Stimulated activated effector memory CD8-positive, alpha-beta T cell treated with anti-CD3 and anti-CD28 coated beads, Interleukin-12 subunit alpha, Interleukin-12 subunit beta, amount 100 ng/mL, for 72 hours (primary cell): ENCODE measurements at regions not wholly inside any gene's neighbourhood (a gene's known extent, or its start where the extent isn't known, plus 50 kb on each side); places are given as distances from the start of the nearest gene placed in this dataset.
"Not testable (repeated sequence)": the region's sequence is repeated elsewhere in the genome, so short reads cannot be mapped to it uniquely, and the experiment has no call there.

ENCODE experiments used
- ATAC-seq: fragments of 150-1000 bp; cut with Tn5 transposase; 2 replicates; pipeline ENCODE4 v1.10.0; 2021
- DNase-seq, 2 donors: peaks; one replicate each; pipeline ENCODE4 v3.0.0; 2021 to 2022; ENCODE audit warnings: low spot score in 2 of 2
- H3K27ac Mint-ChIP-seq: one replicate; pipeline ENCODE4 v1.8.0; 2022; ENCODE audit warnings: mild to moderate bottlenecking, mixed read lengths
- H3K36me3 Mint-ChIP-seq: one replicate; pipeline ENCODE4 v1.8.0; 2022; ENCODE audit warnings: mild to moderate bottlenecking, mixed read lengths
- H3K4me1 Mint-ChIP-seq: one replicate; pipeline ENCODE4 v1.8.0; 2022; ENCODE audit warnings: mixed read lengths
- H3K4me3 Mint-ChIP-seq: one replicate; pipeline ENCODE4 v1.8.0; 2022; ENCODE audit warnings: mild to moderate bottlenecking, mixed read lengths
- H3K9me3 Mint-ChIP-seq: one replicate; pipeline ENCODE4 v1.8.0; 2022; ENCODE audit warnings: mixed read lengths

GRCh38 chr6:37078814-37079213 is 73.4 kb downstream of the FGD2 start:
- DNase-seq (no peak), ATAC-seq (no peak)
- H3K4me1 Mint-ChIP-seq: peaks cover 5% of the 10 kb centered on the region
- H3K9me3 Mint-ChIP-seq: no peaks in the 10 kb centered on the region
- H3K4me3 Mint-ChIP-seq: no peak overlapping the region
- no peak overlapping the region for H3K27ac Mint-ChIP-seq
- no peaks in the 10 kb centered on the region for H3K36me3 Mint-ChIP-seq

- no peaks in the 10 kb centered on the region for H3K9me3 Mint-ChIP-seq
- no peak overlapping the region for H3K4me3 Mint-ChIP-seq
- no peaks in the 10 kb centered on the region for H3K36me3 Mint-ChIP-seq
- ATAC-seq (no peak), DNase-seq (no peak)
- H3K27ac Mint-ChIP-seq: peak overlapping the region; percentile 8
- peaks cover 5% of the 10 kb centered on the region for H3K4me1 Mint-ChIP-seq
Measured at GRCh38 chr6:37081042-37081607, 75.7 kb downstream of the FGD2 start.

- DNase-seq (no peak), ATAC-seq (no peak)
- H3K9me3 Mint-ChIP-seq: no peaks in the 10 kb centered on the region
- no peak overlapping the region for H3K4me3 Mint-ChIP-seq
- H3K36me3 Mint-ChIP-seq: no peaks in the 10 kb centered on the region
- H3K27ac Mint-ChIP-seq: no peak overlapping the region
- peaks cover 5% of the 10 kb centered on the region for H3K4me1 Mint-ChIP-seq
Measured at GRCh38 chr6:37082390-37083130, 77.1 kb downstream of the FGD2 start.

GRCh38 chr6:37083243-37084138 is 78.0 kb downstream of the FGD2 start:
- Mint-ChIP-seq H3K36me3 (no peaks in the 10 kb centered on the region), H3K9me3 (no peaks in the 10 kb centered on the region), H3K4me1 (peaks cover 5% of the 10 kb centered on the region), H3K27ac (no peak overlapping the region), H3K4me3 (no peak overlapping the region)
- no peak for ATAC-seq
- no peak for DNase-seq

- not testable (repeated sequence) for H3K4me3 Mint-ChIP-seq, H3K27ac Mint-ChIP-seq, DNase-seq, H3K4me1 Mint-ChIP-seq, ATAC-seq, H3K36me3 Mint-ChIP-seq, H3K9me3 Mint-ChIP-seq
Measured at GRCh38 chr6:37084665-37085064, 79.2 kb downstream of the FGD2 start.

- peaks cover 5% of the 10 kb centered on the region for H3K4me1 Mint-ChIP-seq
- no peaks in the 10 kb centered on the region for H3K36me3 Mint-ChIP-seq
- ATAC-seq (no peak), DNase-seq (no peak)
- no peaks in the 10 kb centered on the region for H3K9me3 Mint-ChIP-seq
- no peak overlapping the region for H3K4me3 Mint-ChIP-seq
- no peak overlapping the region for H3K27ac Mint-ChIP-seq
Measured at GRCh38 chr6:37085198-37085597, 79.7 kb downstream of the FGD2 start.

- DNase-seq (no peak), ATAC-seq (no peak)
- Mint-ChIP-seq H3K9me3 (no peaks in the 10 kb centered on the region), H3K27ac (no peak overlapping the region), H3K36me3 (no peaks in the 10 kb centered on the region), H3K4me3 (no peak overlapping the region), H3K4me1 (peaks cover 7% of the 10 kb centered on the region)
Measured at GRCh38 chr6:37088897-37089296, 81.1 kb upstream of the PIM1 start.

- no peak overlapping the region for H3K4me3 Mint-ChIP-seq
Measured at GRCh38 chr6:37089783-37090182, 80.2 kb upstream of the PIM1 start.

GRCh38 chr6:37091104-37091503 is 78.8 kb upstream of the PIM1 start:
- not testable (repeated sequence) for H3K4me1 Mint-ChIP-seq, DNase-seq, ATAC-seq, H3K36me3 Mint-ChIP-seq, H3K9me3 Mint-ChIP-seq, H3K4me3 Mint-ChIP-seq
- peak overlapping the region; percentile 85 for H3K27ac Mint-ChIP-seq

More at GRCh38 chr6:37089783-37090182, 80.2 kb upstream of the PIM1 start:
- no peak for ATAC-seq
- H3K36me3 Mint-ChIP-seq: no peaks in the 10 kb centered on the region
- no peak for DNase-seq
- H3K4me1 Mint-ChIP-seq: peaks cover 7% of the 10 kb centered on the region
- no peak overlapping the region for H3K27ac Mint-ChIP-seq
- H3K9me3 Mint-ChIP-seq: no peaks in the 10 kb centered on the region

GRCh38 chr6:37091586-37091985 is 78.4 kb upstream of the PIM1 start:
- not testable (repeated sequence) for H3K36me3 Mint-ChIP-seq, H3K4me1 Mint-ChIP-seq

GRCh38 chr6:37092923-37093727 is 76.8 kb upstream of the PIM1 start:
- peak; percentile 62 for ATAC-seq
- no peak for DNase-seq
- Mint-ChIP-seq H3K4me1 (peaks cover 7% of the 10 kb centered on the region), H3K4me3 (no peak overlapping the region), H3K27ac (peak overlapping the region; percentile 56), H3K36me3 (no peaks in the 10 kb centered on the region), H3K9me3 (no peaks in the 10 kb centered on the region)

More at GRCh38 chr6:37091586-37091985, 78.4 kb upstream of the PIM1 start:
- not testable (repeated sequence) for H3K4me3 Mint-ChIP-seq, ATAC-seq, DNase-seq, H3K9me3 Mint-ChIP-seq
- H3K27ac Mint-ChIP-seq: peak overlapping the region; percentile 85

GRCh38 chr6:37093728-37094069 is 76.3 kb upstream of the PIM1 start:
- Mint-ChIP-seq H3K4me3 (no peak overlapping the region), H3K9me3 (no peaks in the 10 kb centered on the region), H3K27ac (peak overlapping the region; percentile 56), H3K4me1 (peaks cover 7% of the 10 kb centered on the region), H3K36me3 (no peaks in the 10 kb centered on the region)
- ATAC-seq: no peak
- DNase-seq: no peak

- Mint-ChIP-seq H3K36me3 (no peaks in the 10 kb centered on the region), H3K27ac (no peak overlapping the region), H3K4me3 (no peak overlapping the region), H3K9me3 (no peaks in the 10 kb centered on the region), H3K4me1 (peaks cover 7% of the 10 kb centered on the region)
- ATAC-seq (no peak), DNase-seq (no peak)
Measured at GRCh38 chr6:37095997-37096396, 74.0 kb upstream of the PIM1 start.

GRCh38 chr6:37097335-37097734 is 72.6 kb upstream of the PIM1 start:
- no peak overlapping the region for H3K27ac Mint-ChIP-seq
- peaks cover 15% of the 10 kb centered on the region for H3K4me1 Mint-ChIP-seq
- no peaks in the 10 kb centered on the region for H3K9me3 Mint-ChIP-seq
- no peak for ATAC-seq
- H3K36me3 Mint-ChIP-seq: no peaks in the 10 kb centered on the region
- no peak for DNase-seq
- no peak overlapping the region for H3K4me3 Mint-ChIP-seq

- ATAC-seq (no peak), DNase-seq (no peak)
- no peak overlapping the region for H3K4me3 Mint-ChIP-seq
- no peaks in the 10 kb centered on the region for H3K36me3 Mint-ChIP-seq
- H3K9me3 Mint-ChIP-seq: no peaks in the 10 kb centered on the region
- peaks cover 19% of the 10 kb centered on the region for H3K4me1 Mint-ChIP-seq
- no peak overlapping the region for H3K27ac Mint-ChIP-seq
Measured at GRCh38 chr6:37099442-37099841, 70.5 kb upstream of the PIM1 start.
